GM23338 (cell line): ENCODE measurements at regions not wholly inside any gene's neighbourhood (a gene's known extent, or its start where the extent isn't known, plus 50 kb on each side); places are given as distances from the start of the nearest gene placed in this dataset.

ENCODE experiments used
- ATAC-seq: fragments of 200-7000 bp; cut with Tn5 transposase; 3 replicates; pipeline ENCODE4 v1.9.1; 2020
- DNase-seq: peaks from one replicate; pipeline ENCODE4 v3.0.0-alpha.2; 2015; ENCODE audit warnings: low spot score
- H2AFZ ChIP-seq: fragments of 200-600 bp; sonication (generic); 2 replicates; pipeline ENCODE4 v1.8.0; 2016; ENCODE audit warnings: antibody characterized with exemption, mild to moderate bottlenecking, moderate library complexity
- H3F3A ChIP-seq: fragments of 200-600 bp; sonication (generic); replicated peaks from 2 replicates; pipeline ENCODE4 v1.8.0; 2017; ENCODE audit warnings: antibody characterized with exemption, mixed run types, low read depth
- H3K27ac ChIP-seq: fragments of 200-600 bp; sonication (generic); 2 replicates; pipeline ENCODE4 v1.6.1; 2016; ENCODE audit warnings: low read depth
- H3K27me3 ChIP-seq: fragments of 200-600 bp; sonication (generic); 2 replicates; pipeline ENCODE4 v1.8.0; 2016; ENCODE audit warnings: mild to moderate bottlenecking, mixed run types, moderate library complexity; ENCODE audit not compliant: insufficient read depth
- H3K36me3 ChIP-seq: fragments of 200-600 bp; sonication (generic); 2 replicates; pipeline ENCODE4 v1.8.0; 2016; ENCODE audit warnings: mild to moderate bottlenecking; ENCODE audit not compliant: insufficient read depth
- H3K4me1 ChIP-seq: fragments of 200-600 bp; sonication (generic); 2 replicates; pipeline ENCODE4 v1.8.0; 2016; ENCODE audit warnings: mild to moderate bottlenecking, moderate library complexity; ENCODE audit not compliant: insufficient read depth
- H3K4me2 ChIP-seq: fragments of 200-600 bp; sonication (generic); 2 replicates; pipeline ENCODE4 v1.7.1; 2017; ENCODE audit warnings: mixed run types
- H3K4me3 ChIP-seq: fragments of 200-600 bp; sonication (generic); 2 replicates; pipeline ENCODE4 v1.6.1; 2016; ENCODE audit warnings: mixed run types
- H3K79me2 ChIP-seq: fragments of 200-600 bp; sonication (generic); replicated peaks from 2 replicates; pipeline ENCODE4 v1.8.0; 2017; ENCODE audit warnings: mild to moderate bottlenecking; ENCODE audit not compliant: insufficient read depth
- H3K9me2 ChIP-seq: fragments of 200-600 bp; sonication (generic); 2 replicates; pipeline ENCODE4 v1.8.0; 2017; ENCODE audit not compliant: insufficient read depth
- H4K20me1 ChIP-seq: fragments of 200-600 bp; sonication (generic); replicated peaks from 2 replicates; pipeline ENCODE4 v1.8.0; 2017; ENCODE audit warnings: mild to moderate bottlenecking; ENCODE audit not compliant: insufficient read depth
- H3K27ac Mint-ChIP-seq: 2 replicates; pipeline ENCODE4 v1.8.0; 2020; ENCODE audit warnings: inconsistent platforms, mild to moderate bottlenecking, moderate library complexity, mixed read lengths
- H3K27me3 Mint-ChIP-seq: 3 replicates; pipeline ENCODE4 v1.8.0; 2022; ENCODE audit warnings: low read depth, mild to moderate bottlenecking, moderate library complexity, mixed read lengths, inconsistent platforms; ENCODE audit not compliant: insufficient read depth, poor library complexity
- H3K36me3 Mint-ChIP-seq: 3 replicates; pipeline ENCODE4 v1.8.0; 2021; ENCODE audit warnings: low read depth, mild to moderate bottlenecking, inconsistent platforms, moderate library complexity, mixed read lengths
- H3K4me1 Mint-ChIP-seq: 3 replicates; pipeline ENCODE4 v1.8.0; 2020; ENCODE audit warnings: mild to moderate bottlenecking, inconsistent platforms, mixed read lengths
- H3K4me3 Mint-ChIP-seq: 3 replicates; pipeline ENCODE4 v1.8.0; 2021; ENCODE audit warnings: moderate library complexity, mild to moderate bottlenecking, inconsistent platforms, mixed read lengths
- H3K9me3 Mint-ChIP-seq: 3 replicates; pipeline ENCODE4 v1.8.0; 2020; ENCODE audit warnings: moderate library complexity, mild to moderate bottlenecking, inconsistent platforms, mixed read lengths
- CREB1 ChIP-seq: fragments of 250-450 bp; sonication (Bioruptor Pico); IDR thresholded peaks from 2 replicates; pipeline ENCODE4 v1.5.0; 2020; ENCODE audit warnings: low read depth, mild to moderate bottlenecking, moderate library complexity
- CTCF ChIP-seq, 2 experiments: fragments of 200-600 bp in 1 of 2; sonication (generic) in 1 of 2; conservative IDR thresholded peaks; 2 replicates each; pipeline versions ENCODE4 v1.5.1 to v1.6.1; 2016 to 2017; ENCODE audit warnings: antibody characterized with exemption in 2 of 2, low read depth in 2 of 2, mild to moderate bottlenecking in 2 of 2, moderate library complexity in 1 of 2
- ETS1 ChIP-seq: IDR thresholded peaks from 2 replicates; pipeline ENCODE4 v1.6.1; 2016; ENCODE audit warnings: antibody characterized with exemption
- EZH2 ChIP-seq: fragments of 200-600 bp; sonication (generic); IDR thresholded peaks from one replicate; pipeline ENCODE4 v1.8.0; 2017; ENCODE audit warnings: antibody characterized with exemption, mild to moderate bottlenecking, low read depth; ENCODE audit not compliant: unreplicated experiment
- EZH2phosphoT487 ChIP-seq: fragments of 200-600 bp; sonication (generic); IDR thresholded peaks from one replicate; pipeline ENCODE4 v1.8.1; 2018; ENCODE audit warnings: antibody characterized with exemption; ENCODE audit not compliant: unreplicated experiment
- JUNB ChIP-seq: IDR thresholded peaks from one replicate; pipeline ENCODE4 v1.6.1; 2016; ENCODE audit warnings: antibody characterized with exemption; ENCODE audit not compliant: unreplicated experiment
- NANOG ChIP-seq: IDR thresholded peaks from 2 replicates; pipeline ENCODE4 v1.6.1; 2016; ENCODE audit warnings: antibody characterized with exemption, borderline replicate concordance
- POLR2AphosphoS5 ChIP-seq: IDR thresholded peaks from 2 replicates; pipeline ENCODE4 v1.6.1; 2016; ENCODE audit warnings: antibody characterized with exemption, low read depth
- REST ChIP-seq: IDR thresholded peaks from one replicate; pipeline ENCODE4 v1.6.1; 2018; ENCODE audit warnings: antibody characterized with exemption; ENCODE audit not compliant: unreplicated experiment
- ZNF114 ChIP-seq: fragments of 250-450 bp; sonication (Bioruptor Pico); IDR thresholded peaks from 2 replicates; pipeline ENCODE4 v1.5.0; 2020; ENCODE audit warnings: mild to moderate bottlenecking, moderate library complexity
- ZNF331 ChIP-seq: fragments of 250-450 bp; sonication (Bioruptor Pico); IDR thresholded peaks from 2 replicates; pipeline ENCODE4 v1.5.0; 2020; ENCODE audit warnings: low read depth, mild to moderate bottlenecking, moderate library complexity
- ZNF462 ChIP-seq: fragments of 250-450 bp; sonication (Bioruptor Pico); IDR thresholded peaks from 2 replicates; pipeline ENCODE4 v1.5.0; 2020; ENCODE audit warnings: mild to moderate bottlenecking, moderate library complexity

- TF ChIP-seq ZNF462 (CRISPR knock-in tag) (no peak), ZNF331 (CRISPR knock-in tag) (no peak), CREB1 (no peak), ETS1 (no peak), NANOG (no peak), JUNB (no peak)
Measured at GRCh38 chr2:47265751-47266231, 89.5 kb upstream of the CALM2 start (continued).

- Histone ChIP-seq H3K27ac (no peak overlapping the region), H3K79me2 (no peaks in the 10 kb centered on the region), H3K4me2 (peak overlapping the region; percentile 70), H3K36me3 (no peaks in the 10 kb centered on the region), H3K27me3 (no peaks in the 10 kb centered on the region), H3F3A (0 out of 2 replicates have a peak, but pooled peaks cover 6% of the 10 kb centered on the region), H3K4me1 (peaks cover 28% of the 10 kb centered on the region), H2AFZ (peak overlapping the region; percentile 93), H4K20me1 (no peaks in the 10 kb centered on the region), H3K9me2 (no peaks in the 10 kb centered on the region), H3K4me3 (no peak overlapping the region)
- H3K36me3 Mint-ChIP-seq: no peaks in the 10 kb centered on the region
- H3K9me3 Mint-ChIP-seq: no peaks in the 10 kb centered on the region
- no peak overlapping the region for H3K4me3 Mint-ChIP-seq
- ATAC-seq (peak; percentile 10; the same call in 1 of the 3 replicates), DNase-seq (no peak)
- H3K27me3 Mint-ChIP-seq: no peaks in the 10 kb centered on the region
- H3K4me1 Mint-ChIP-seq: peaks cover 32% of the 10 kb centered on the region
- peak overlapping the region; percentile 65; the same call in 1 of the 2 replicates for H3K27ac Mint-ChIP-seq
- no peak for TF ChIP-seq CREB1
- TF ChIP-seq POLR2AphosphoS5: no peak
- TF ChIP-seq REST: no peak
- TF ChIP-seq EZH2: no peak
- TF ChIP-seq CTCF (conservative IDR thresholded peaks at IDR 0.05; ENCODE audit: low read depth in 2 of 2): no peak
- no peak for TF ChIP-seq EZH2phosphoT487
- no peak for TF ChIP-seq ZNF331 (CRISPR knock-in tag)
- no peak for TF ChIP-seq ZNF114
- TF ChIP-seq JUNB: no peak
Measured at GRCh38 chr2:47265158-47265557, 88.8 kb upstream of the CALM2 start.
